Adrenal gland (tissue), 5 donors: ENCODE measurements at regions not wholly inside any gene's neighbourhood (a gene's known extent, or its start where the extent isn't known, plus 50 kb on each side); places are given as distances from the start of the nearest gene placed in this dataset.

Experiments
- CTCF ChIP-seq, 6 experiments: fragments of 450-650 bp in 4 of 6; fragments of 200-600 bp in 2 of 6; sonication (generic) in 1 of 6; IDR thresholded peaks; 1 replicate in 5 of 6; 2 replicates in 1 of 6; pipeline versions ENCODE4 v1.5.1 to v1.8.0; 2016 to 2021; ENCODE audit warnings: antibody characterized with exemption in 6 of 6, mild to moderate bottlenecking in 2 of 6, moderate library complexity in 1 of 6
- POLR2A ChIP-seq, 2 donors: fragments of 450-650 bp; IDR thresholded peaks; one replicate each; pipeline ENCODE4 v1.6.1; 2017; ENCODE audit warnings: antibody characterized with exemption in 2 of 2, mild to moderate bottlenecking in 2 of 2, moderate library complexity in 1 of 2
- donor health status: DM: no; HTN: no; CAD: no.

GRCh38 chr2:54052825-54053718 is 62.3 kb upstream of the ACYP2 start:
- TF ChIP-seq CTCF (IDR thresholded peaks at IDR 0.05): no peak
- TF ChIP-seq POLR2A (IDR thresholded peaks at IDR 0.05): no peak
